T-helper 1 cell treated with Interleukin-12 subunit alpha and Interleukin-12 subunit beta and Interleukin-4 antibody, amounts not matched to agents 30 ng/mL and 1 ng/mL, for 36 hours (primary cell): ENCODE measurements at regions not wholly inside any gene's neighbourhood (a gene's known extent, or its start where the extent isn't known, plus 50 kb on each side); places are given as distances from the start of the nearest gene placed in this dataset.
"Not testable (repeated sequence)": the region's sequence is repeated elsewhere in the genome, so short reads cannot be mapped to it uniquely, and the experiment has no call there.

Experiments
- intact Hi-C: fragments of 100-400 bp; cut with micrococcal nuclease; formaldehyde crosslinking; loops from one replicate; pipeline ENCODE4 v1.15.1; 2024

DNA sequence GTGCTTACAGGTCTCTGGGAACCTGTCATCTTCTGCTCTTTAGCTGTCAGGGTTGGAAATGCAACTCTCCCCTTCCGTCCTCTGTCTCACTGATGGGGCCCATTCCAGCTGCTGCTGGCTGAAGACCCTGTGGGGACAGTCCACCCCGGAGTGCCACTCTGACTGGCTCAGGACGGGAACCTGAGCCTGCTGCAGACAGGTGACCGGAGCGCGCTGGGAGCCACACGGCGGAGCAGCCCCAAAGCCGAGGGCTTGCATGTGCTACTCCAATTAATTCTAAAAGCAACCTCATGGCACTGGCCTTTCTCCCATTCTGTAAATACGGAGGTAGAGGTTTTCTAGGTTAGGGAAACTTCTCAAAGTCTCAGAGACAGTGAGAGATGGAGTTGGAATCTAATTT, 223.5 kb upstream of the PITRM1 start:
- intact Hi-C loops, result no loop called here

DNA sequence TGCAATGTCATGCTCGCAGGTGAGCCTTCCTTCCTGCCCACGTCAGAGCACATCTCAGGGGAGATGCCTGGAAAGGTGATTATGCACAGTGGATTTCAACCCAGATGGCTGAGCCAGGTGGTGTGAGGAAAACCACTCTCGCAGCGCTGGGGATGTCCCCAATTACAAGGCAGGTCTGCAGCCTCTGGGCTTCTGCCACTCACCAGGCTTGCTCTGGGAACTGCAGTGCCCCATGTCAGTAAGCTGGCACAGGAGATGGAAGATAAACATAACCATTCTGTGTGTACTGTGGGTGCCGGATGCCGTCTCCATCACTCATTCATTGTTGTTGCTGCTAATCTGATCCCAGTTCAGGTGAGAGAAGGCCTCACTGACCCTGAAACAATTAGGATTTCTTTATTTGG, 222.9 kb upstream of the PITRM1 start:
- intact Hi-C loops, result no loop called here

DNA sequence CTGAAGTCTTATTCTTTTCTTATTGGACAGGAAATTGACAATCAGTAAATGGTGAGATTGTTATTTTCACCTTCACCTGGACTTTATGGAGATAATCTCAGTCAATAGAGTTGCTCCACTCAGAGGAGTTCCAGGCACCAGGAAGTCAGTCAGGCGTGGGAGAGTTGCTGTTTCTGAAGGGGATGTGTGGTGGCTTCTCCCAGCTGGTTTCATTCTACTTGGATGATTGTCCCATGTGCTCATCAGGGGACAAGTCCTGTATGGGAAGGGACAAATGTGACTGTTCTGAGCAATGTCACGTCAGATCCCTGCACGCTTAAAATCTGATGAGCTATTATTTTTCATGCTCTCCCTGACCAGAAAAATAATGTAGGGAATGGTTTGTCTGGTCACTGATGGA, 222.5 kb upstream of the PITRM1 start:
- intact Hi-C loops, result no loop called here

DNA sequence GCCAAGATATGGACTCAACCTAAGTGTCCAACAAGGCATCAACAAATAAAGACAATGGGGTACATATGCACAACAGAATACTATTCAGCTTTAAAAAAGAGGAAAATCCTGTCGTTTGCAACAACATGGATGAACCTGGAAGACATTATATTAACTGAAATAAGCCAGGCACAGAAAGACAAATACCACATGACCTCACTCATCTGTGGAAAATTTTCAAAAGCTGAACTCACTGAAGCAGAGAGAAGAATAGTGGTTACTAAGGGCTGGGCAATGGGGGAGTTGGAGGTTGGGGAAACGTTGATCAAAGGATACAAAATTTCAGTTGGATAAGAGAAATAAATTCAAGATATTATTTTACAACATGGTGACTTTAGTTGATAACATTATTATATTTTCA, 221.4 kb upstream of the PITRM1 start:
- intact Hi-C loops, result loop anchor here (1.0 kb wide), 1 partner anchor 1262 kb away; no protein-coding TSS in a partner anchor

GRCh38 chr10:3391657-3392056, 219.1 kb upstream of the PITRM1 start:
- intact Hi-C loops, result no loop called here

DNA sequence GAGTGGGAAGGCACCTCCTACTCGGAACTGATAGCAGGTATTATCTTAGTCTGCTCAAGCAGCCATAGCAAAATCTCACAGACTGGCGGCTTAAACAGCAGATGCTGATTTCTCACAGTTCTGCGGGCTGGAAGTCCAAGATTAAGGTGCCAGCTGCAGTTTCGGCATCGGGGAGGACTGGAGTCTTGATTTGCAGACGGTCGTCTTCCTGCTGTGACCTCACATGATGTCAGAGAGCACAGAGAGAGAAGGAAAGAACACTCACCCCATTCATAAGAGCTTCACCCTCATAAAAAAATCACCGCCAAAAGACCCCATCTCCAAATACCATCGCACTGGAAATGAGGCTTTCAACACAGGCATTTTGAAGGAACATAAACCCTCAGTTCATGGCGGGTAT, 216.5 kb upstream of the PITRM1 start:
- intact Hi-C loops, result no loop called here

GRCh38 chr10:3385487-3385886, 212.9 kb upstream of the PITRM1 start:
- intact Hi-C loops, result no loop called here

DNA sequence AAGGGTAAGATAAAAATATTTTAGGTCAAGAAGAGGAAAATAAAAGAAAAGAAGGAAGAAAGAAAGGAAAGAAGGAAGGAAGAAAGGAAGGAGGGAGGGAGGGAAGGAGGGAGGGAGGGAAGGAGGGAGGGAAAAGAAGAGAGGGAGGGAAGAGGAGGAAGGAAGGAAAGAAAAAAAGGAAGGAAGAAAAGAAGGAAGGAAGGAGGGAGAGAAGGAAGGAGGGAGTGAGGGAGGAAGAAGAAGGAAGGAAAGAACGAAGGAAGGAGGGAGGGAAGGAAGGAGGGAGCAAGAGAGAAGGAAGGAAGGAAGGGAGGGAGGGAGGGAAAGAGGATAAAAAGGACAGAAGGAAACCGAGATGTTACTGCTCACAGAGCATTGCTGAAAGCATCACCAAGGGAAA, 209.5 kb upstream of the PITRM1 start:
- intact Hi-C loops, result no loop called here

GRCh38 chr10:3380406-3381050, 207.9 kb upstream of the PITRM1 start:
- intact Hi-C loops, result no loop called here

GRCh38 chr10:3376631-3377030, 204.0 kb upstream of the PITRM1 start:
- intact Hi-C loops, result no loop called here

GRCh38 chr10:3375505-3375904, 202.9 kb upstream of the PITRM1 start:
- intact Hi-C loops, result no loop called here

GRCh38 chr10:3374914-3375313, 202.3 kb upstream of the PITRM1 start:
- intact Hi-C loops, result no loop called here

GRCh38 chr10:3373374-3374027, 200.9 kb upstream of the PITRM1 start:
- intact Hi-C loops, result not testable (repeated sequence)

DNA sequence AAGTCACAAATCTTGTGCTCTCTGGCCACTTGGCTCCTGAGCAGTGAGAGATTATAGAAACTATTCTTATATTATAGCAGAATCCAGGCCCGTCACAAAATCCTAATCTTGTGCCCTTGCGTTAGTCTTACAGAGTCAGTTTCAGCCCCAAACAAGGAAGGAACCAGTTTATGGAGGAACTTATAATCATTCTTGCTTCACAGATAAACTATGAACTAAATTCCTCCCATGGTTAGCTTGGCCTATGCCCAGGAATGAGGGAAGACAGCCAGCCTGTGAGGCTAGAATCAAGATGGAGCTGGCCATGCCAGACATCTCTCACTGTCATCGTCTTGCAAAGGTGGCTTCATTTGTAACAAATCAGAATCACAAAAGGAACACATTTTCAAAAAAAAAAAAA, 199.7 kb upstream of the PITRM1 start:
- intact Hi-C loops, result no loop called here

DNA sequence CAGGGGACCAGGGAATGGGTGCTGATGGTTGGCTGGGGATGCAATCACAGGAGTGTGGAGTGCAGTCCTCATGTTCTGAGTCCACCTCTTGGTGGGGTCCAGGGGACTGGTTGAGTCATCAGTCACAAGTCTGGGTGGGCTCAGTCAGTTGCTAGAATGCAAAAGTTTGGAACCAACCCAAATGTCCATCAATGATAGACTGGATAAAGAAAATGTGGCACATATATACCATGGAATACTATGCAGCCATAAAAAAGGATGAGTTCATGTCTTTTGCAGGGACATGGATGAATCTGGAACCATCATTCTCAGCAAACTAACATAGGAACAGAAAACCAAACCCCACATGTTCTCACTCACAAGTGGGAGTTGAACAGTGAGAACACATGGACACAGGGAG, 199.0 kb upstream of the PITRM1 start:
- intact Hi-C loops, result not testable (repeated sequence)

- intact Hi-C loops, result no loop called here
Measured at GRCh38 chr10:3366735-3367405, 194.3 kb upstream of the PITRM1 start.

- intact Hi-C loops, result no loop called here
Measured at GRCh38 chr10:3366043-3366442, 193.5 kb upstream of the PITRM1 start.

- intact Hi-C loops, result no loop called here
Measured at GRCh38 chr10:3365630-3366029, 193.0 kb upstream of the PITRM1 start.

GRCh38 chr10:3364768-3365480, 192.3 kb upstream of the PITRM1 start:
- intact Hi-C loops, result no loop called here

DNA sequence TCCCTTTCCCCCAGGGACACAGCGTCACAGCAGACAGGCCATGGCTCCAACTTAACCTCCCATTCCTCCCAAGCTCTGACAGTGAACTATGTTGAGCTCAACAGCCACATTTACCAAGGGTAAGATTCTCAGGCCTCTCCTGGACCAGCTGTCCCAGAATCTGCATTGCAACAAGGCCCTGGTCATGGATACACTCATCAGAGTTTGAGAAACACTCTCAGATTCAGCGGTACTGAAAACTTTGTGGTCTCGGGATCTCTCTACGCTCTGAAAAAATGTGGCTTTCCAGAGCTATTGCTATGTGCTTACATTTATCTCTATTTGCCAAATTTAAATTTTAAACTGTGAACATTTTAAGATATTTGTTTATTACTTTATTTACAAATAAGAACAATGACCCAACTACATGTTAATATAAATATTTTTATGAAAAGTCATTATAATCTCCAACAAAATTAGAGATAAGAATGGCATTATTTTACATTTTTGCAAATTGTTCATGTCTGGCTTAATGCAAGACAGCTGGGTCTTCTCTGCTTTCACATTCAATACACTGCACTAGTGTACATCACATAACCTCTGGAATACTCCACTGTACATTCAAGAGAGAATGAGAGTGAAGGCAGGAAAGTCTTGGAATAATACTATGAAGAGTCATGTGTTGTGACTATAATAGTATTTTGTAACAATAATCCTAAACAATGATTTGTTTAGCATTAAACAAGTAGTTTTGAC, 190.9 kb upstream of the PITRM1 start:
- intact Hi-C loops, result no loop called here

GRCh38 chr10:3362394-3362793, 189.8 kb upstream of the PITRM1 start:
- intact Hi-C loops, result no loop called here
